Body of pancreas (tissue), 4 donors: ENCODE measurements at regions not wholly inside any gene's neighbourhood (a gene's known extent, or its start where the extent isn't known, plus 50 kb on each side); places are given as distances from the start of the nearest gene placed in this dataset.
"Not testable (repeated sequence)": the region's sequence is repeated elsewhere in the genome, so short reads cannot be mapped to it uniquely, and the experiment has no call there.

ENCODE experiments used
- ATAC-seq: fragments of 150-250 bp; one replicate; pipeline ENCODE4 v1.9.1; 2016
- DNase-seq, 4 donors: peaks; one replicate each; pipeline ENCODE4 v3.0.0-alpha.2; 2019
- H3K27ac ChIP-seq, 4 donors: fragments of 200-600 bp; sonication (generic); 1 replicate in 3 of 4; 2 replicates in 1 of 4; pipeline versions ENCODE4 v1.5.1 to v1.6.1; 2016 to 2019; ENCODE audit warnings: mild to moderate bottlenecking in 1 of 4, mixed read lengths in 1 of 4, moderate library complexity in 1 of 4
- H3K27me3 ChIP-seq, 2 donors: fragments of 200-600 bp; sonication (generic); one replicate each; pipeline ENCODE4 v1.6.0; 2016; ENCODE audit warnings: mild to moderate bottlenecking in 1 of 2
- H3K36me3 ChIP-seq, 2 donors: fragments of 200-600 bp; sonication (generic); replicated peaks in 1 of 2; 2 replicates each; pipeline ENCODE4 v1.5.1; 2016; ENCODE audit warnings: low read depth in 2 of 2; ENCODE audit not compliant: insufficient read depth in 1 of 2
- H3K4me1 ChIP-seq: fragments of 200-600 bp; sonication (generic); one replicate; pipeline ENCODE4 v1.6.0; 2016
- H3K4me3 ChIP-seq, 2 donors: fragments of 200-600 bp; sonication (generic); 1 replicate in 1 of 2; 2 replicates in 1 of 2; pipeline ENCODE4 v1.5.1; 2016 to 2019
- H3K9me3 ChIP-seq, 3 donors: fragments of 200-600 bp; sonication (generic); 1 replicate in 2 of 3; 2 replicates in 1 of 3; pipeline ENCODE4 v1.5.1; 2016
- CTCF ChIP-seq, 7 experiments: fragments of 450-650 bp in 4 of 7; fragments of 200-600 bp in 3 of 7; sonication (generic) in 3 of 7; IDR thresholded peaks; one replicate each; pipeline ENCODE4 v1.5.1; 2016 to 2019; ENCODE audit warnings: antibody characterized with exemption in 7 of 7
- POLR2A ChIP-seq, 3 donors: fragments of 450-650 bp; IDR thresholded peaks; one replicate each; pipeline ENCODE4 v1.6.1; 2016; ENCODE audit warnings: antibody characterized with exemption in 3 of 3, mild to moderate bottlenecking in 2 of 3
- WGBS, 2 donors: methylation state at CpG; one replicate each; pipeline ENCODE4 v1.1.5; 2017; 5-methylcytosine and 5-hydroxymethylcytosine counted together
- intact Hi-C: fragments of 100-400 bp; cut with DNase I; formaldehyde crosslinking; loops from one replicate; pipeline ENCODE4 v1.15.1; 2023

- 72% methylated on average over 6 of the region's 6 CpGs for WGBS, 2 donors
- no peak for ATAC-seq
- Histone ChIP-seq H3K27me3 (no peaks in the 10 kb centered on the region), H3K36me3 (no peaks in the 10 kb centered on the region), H3K4me1 (peaks cover 5% of the 10 kb centered on the region), H3K4me3 (no peak overlapping the region), H3K9me3 (no peaks in the 10 kb centered on the region), H3K27ac (no peak overlapping the region)
- no peak for TF ChIP-seq CTCF (IDR thresholded peaks at IDR 0.05)
- no peak for TF ChIP-seq POLR2A (IDR thresholded peaks at IDR 0.05)
- intact Hi-C loops, result no loop called here
- DNase-seq, result no peak
Measured at GRCh38 chr5:173486355-173487225, 129.9 kb downstream of the BOD1 start.

GRCh38 chr5:173484569-173484968, 131.9 kb downstream of the BOD1 start:
- Histone ChIP-seq H3K4me1 (no peaks in the 10 kb centered on the region), H3K36me3 (no peaks in the 10 kb centered on the region), H3K27me3 (no peaks in the 10 kb centered on the region), H3K27ac (no peak overlapping the region), H3K9me3 (no peaks in the 10 kb centered on the region), H3K4me3 (no peak overlapping the region)
- DNase-seq (peak in 1 of 4 donors; percentile 5), ATAC-seq (no peak)
- TF ChIP-seq CTCF (IDR thresholded peaks at IDR 0.05) (no peak), POLR2A (IDR thresholded peaks at IDR 0.05) (no peak)
- 74 to 79% methylated on average over 10 of the region's 10 CpGs for WGBS, 2 donors
- intact Hi-C loops, result no loop called here

- DNase-seq, intact Hi-C loops, H3K4me3 ChIP-seq, H3K4me1 ChIP-seq, H3K27me3 ChIP-seq, H3K9me3 ChIP-seq, H3K27ac ChIP-seq, ATAC-seq, H3K36me3 ChIP-seq: not testable (repeated sequence)
- WGBS, 2 donors, result 69 to 87% methylated on average over 3 of the region's 3 CpGs
Measured at GRCh38 chr5:173483599-173483998, 132.9 kb downstream of the BOD1 start.

- Histone ChIP-seq H3K36me3 (no peaks in the 10 kb centered on the region), H3K4me3 (no peak overlapping the region), H3K4me1 (no peaks in the 10 kb centered on the region), H3K9me3 (no peaks in the 10 kb centered on the region), H3K27me3 (no peaks in the 10 kb centered on the region), H3K27ac (no peak overlapping the region)
- WGBS, 2 donors, result 88 to 91% methylated on average over 4 of the region's 4 CpGs
- DNase-seq (no peak), ATAC-seq (no peak)
- intact Hi-C loops, result no loop called here
- no peak for TF ChIP-seq CTCF (IDR thresholded peaks at IDR 0.05)
- no peak for TF ChIP-seq POLR2A (IDR thresholded peaks at IDR 0.05)
Measured at GRCh38 chr5:173483160-173483559, 133.3 kb downstream of the BOD1 start.

GRCh38 chr5:173481821-173482220, 134.6 kb downstream of the BOD1 start:
- no peak overlapping the region for H3K4me3 ChIP-seq
- WGBS, 2 donors, result 65 to 71% methylated on average over 5 of the region's 5 CpGs

More at GRCh38 chr5:173481821-173482220, 134.6 kb downstream of the BOD1 start:
- Histone ChIP-seq H3K27me3 (no peaks in the 10 kb centered on the region), H3K9me3 (no peaks in the 10 kb centered on the region), H3K4me1 (no peaks in the 10 kb centered on the region), H3K27ac (no peak overlapping the region), H3K36me3 (no peaks in the 10 kb centered on the region)
- no peak for TF ChIP-seq POLR2A (IDR thresholded peaks at IDR 0.05)
- no peak for TF ChIP-seq CTCF (IDR thresholded peaks at IDR 0.05)
- DNase-seq (no peak), ATAC-seq (no peak)
- intact Hi-C loops, result no loop called here
